ENCODE measurements at regions not wholly inside any gene's neighbourhood (a gene's known extent, or its start where the extent isn't known, plus 50 kb on each side); places are given as distances from the start of the nearest gene placed in this dataset.

DNA sequence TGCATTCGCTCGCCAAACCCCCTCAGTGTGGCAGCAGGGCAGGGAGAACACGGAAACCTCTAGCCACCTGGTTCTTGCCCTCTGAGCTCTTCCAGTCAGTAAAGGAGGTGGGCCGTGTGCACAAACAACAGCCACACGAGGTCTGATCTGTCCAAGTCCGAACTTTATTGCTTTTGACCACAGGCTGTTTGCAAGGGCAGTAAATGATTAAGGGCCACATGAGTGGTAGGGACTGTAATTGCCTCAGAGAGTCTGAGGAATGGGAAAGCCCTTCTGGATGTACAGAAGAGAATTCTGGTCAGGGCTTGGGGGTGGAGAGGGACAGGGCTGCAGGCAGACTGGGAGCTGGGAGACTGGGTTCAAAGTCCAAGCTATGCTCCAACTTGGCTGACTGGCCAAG lies 75.7 kb upstream of the LHX1 start (continued):
- TF ChIP-seq, protein P1, sequence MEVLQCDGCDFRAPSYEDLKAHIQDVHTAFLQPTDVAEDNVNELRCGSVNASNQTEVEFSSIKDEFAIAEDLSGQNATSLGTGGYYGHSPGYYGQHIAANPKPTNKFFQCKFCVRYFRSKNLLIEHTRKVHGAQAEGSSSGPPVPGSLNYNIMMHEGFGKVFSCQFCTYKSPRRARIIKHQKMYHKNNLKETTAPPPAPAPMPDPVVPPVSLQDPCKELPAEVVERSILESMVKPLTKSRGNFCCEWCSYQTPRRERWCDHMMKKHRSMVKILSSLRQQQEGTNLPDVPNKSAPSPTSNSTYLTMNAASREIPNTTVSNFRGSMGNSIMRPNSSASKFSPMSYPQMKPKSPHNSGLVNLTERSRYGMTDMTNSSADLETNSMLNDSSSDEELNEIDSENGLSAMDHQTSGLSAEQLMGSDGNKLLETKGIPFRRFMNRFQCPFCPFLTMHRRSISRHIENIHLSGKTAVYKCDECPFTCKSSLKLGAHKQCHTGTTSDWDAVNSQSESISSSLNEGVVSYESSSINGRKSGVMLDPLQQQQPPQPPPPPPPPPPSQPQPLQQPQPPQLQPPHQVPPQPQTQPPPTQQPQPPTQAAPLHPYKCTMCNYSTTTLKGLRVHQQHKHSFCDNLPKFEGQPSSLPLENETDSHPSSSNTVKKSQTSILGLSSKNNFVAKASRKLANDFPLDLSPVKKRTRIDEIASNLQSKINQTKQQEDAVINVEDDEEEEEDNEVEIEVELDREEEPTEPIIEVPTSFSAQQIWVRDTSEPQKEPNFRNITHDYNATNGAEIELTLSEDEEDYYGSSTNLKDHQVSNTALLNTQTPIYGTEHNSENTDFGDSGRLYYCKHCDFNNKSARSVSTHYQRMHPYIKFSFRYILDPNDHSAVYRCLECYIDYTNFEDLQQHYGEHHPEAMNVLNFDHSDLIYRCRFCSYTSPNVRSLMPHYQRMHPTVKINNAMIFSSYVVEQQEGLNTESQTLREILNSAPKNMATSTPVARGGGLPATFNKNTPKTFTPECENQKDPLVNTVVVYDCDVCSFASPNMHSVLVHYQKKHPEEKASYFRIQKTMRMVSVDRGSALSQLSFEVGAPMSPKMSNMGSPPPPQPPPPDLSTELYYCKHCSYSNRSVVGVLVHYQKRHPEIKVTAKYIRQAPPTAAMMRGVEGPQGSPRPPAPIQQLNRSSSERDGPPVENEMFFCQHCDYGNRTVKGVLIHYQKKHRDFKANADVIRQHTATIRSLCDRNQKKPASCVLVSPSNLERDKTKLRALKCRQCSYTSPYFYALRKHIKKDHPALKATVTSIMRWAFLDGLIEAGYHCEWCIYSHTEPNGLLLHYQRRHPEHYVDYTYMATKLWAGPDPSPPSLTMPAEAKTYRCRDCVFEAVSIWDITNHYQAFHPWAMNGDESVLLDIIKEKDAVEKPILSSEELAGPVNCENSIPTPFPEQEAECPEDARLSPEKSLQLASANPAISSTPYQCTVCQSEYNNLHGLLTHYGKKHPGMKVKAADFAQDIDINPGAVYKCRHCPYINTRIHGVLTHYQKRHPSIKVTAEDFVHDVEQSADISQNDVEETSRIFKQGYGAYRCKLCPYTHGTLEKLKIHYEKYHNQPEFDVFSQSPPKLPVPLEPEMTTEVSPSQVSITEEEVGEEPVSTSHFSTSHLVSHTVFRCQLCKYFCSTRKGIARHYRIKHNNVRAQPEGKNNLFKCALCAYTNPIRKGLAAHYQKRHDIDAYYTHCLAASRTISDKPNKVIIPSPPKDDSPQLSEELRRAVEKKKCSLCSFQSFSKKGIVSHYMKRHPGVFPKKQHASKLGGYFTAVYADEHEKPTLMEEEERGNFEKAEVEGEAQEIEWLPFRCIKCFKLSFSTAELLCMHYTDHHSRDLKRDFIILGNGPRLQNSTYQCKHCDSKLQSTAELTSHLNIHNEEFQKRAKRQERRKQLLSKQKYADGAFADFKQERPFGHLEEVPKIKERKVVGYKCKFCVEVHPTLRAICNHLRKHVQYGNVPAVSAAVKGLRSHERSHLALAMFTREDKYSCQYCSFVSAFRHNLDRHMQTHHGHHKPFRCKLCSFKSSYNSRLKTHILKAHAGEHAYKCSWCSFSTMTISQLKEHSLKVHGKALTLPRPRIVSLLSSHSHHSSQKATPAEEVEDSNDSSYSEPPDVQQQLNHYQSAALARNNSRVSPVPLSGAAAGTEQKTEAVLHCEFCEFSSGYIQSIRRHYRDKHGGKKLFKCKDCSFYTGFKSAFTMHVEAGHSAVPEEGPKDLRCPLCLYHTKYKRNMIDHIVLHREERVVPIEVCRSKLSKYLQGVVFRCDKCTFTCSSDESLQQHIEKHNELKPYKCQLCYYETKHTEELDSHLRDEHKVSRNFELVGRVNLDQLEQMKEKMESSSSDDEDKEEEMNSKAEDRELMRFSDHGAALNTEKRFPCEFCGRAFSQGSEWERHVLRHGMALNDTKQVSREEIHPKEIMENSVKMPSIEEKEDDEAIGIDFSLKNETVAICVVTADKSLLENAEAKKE (CRISPR knock-in tag; IDR thresholded peaks at IDR 0.05) = no peak
- TF ChIP-seq CREB1 (CRISPR knock-in tag; IDR thresholded peaks at IDR 0.05; ENCODE audit: low read depth) (no peak), EZH2 (IDR thresholded peaks at IDR 0.05; ENCODE audit: low read depth, unreplicated experiment) (no peak), ZNF331 (CRISPR knock-in tag; IDR thresholded peaks at IDR 0.05; ENCODE audit: low read depth) (no peak), STAT1 (IDR thresholded peaks at IDR 0.05; ENCODE audit: unreplicated experiment) (no peak), EZH2phosphoT487 (IDR thresholded peaks at IDR 0.05; ENCODE audit: unreplicated experiment) (no peak)
- TF ChIP-seq, protein P2, sequence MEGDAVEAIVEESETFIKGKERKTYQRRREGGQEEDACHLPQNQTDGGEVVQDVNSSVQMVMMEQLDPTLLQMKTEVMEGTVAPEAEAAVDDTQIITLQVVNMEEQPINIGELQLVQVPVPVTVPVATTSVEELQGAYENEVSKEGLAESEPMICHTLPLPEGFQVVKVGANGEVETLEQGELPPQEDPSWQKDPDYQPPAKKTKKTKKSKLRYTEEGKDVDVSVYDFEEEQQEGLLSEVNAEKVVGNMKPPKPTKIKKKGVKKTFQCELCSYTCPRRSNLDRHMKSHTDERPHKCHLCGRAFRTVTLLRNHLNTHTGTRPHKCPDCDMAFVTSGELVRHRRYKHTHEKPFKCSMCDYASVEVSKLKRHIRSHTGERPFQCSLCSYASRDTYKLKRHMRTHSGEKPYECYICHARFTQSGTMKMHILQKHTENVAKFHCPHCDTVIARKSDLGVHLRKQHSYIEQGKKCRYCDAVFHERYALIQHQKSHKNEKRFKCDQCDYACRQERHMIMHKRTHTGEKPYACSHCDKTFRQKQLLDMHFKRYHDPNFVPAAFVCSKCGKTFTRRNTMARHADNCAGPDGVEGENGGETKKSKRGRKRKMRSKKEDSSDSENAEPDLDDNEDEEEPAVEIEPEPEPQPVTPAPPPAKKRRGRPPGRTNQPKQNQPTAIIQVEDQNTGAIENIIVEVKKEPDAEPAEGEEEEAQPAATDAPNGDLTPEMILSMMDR (conservative IDR thresholded peaks at IDR 0.05; ENCODE audit: low read depth in 2 of 2) = no peak
- TF ChIP-seq, protein P3, sequence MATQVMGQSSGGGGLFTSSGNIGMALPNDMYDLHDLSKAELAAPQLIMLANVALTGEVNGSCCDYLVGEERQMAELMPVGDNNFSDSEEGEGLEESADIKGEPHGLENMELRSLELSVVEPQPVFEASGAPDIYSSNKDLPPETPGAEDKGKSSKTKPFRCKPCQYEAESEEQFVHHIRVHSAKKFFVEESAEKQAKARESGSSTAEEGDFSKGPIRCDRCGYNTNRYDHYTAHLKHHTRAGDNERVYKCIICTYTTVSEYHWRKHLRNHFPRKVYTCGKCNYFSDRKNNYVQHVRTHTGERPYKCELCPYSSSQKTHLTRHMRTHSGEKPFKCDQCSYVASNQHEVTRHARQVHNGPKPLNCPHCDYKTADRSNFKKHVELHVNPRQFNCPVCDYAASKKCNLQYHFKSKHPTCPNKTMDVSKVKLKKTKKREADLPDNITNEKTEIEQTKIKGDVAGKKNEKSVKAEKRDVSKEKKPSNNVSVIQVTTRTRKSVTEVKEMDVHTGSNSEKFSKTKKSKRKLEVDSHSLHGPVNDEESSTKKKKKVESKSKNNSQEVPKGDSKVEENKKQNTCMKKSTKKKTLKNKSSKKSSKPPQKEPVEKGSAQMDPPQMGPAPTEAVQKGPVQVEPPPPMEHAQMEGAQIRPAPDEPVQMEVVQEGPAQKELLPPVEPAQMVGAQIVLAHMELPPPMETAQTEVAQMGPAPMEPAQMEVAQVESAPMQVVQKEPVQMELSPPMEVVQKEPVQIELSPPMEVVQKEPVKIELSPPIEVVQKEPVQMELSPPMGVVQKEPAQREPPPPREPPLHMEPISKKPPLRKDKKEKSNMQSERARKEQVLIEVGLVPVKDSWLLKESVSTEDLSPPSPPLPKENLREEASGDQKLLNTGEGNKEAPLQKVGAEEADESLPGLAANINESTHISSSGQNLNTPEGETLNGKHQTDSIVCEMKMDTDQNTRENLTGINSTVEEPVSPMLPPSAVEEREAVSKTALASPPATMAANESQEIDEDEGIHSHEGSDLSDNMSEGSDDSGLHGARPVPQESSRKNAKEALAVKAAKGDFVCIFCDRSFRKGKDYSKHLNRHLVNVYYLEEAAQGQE (IDR thresholded peaks at IDR 0.05; ENCODE audit: unreplicated experiment) = no peak

All from GM23338 (cell line).